ENCODE measurements at regions not wholly inside any gene's neighbourhood (a gene's known extent, or its start where the extent isn't known, plus 50 kb on each side); places are given as distances from the start of the nearest gene placed in this dataset.

DNA sequence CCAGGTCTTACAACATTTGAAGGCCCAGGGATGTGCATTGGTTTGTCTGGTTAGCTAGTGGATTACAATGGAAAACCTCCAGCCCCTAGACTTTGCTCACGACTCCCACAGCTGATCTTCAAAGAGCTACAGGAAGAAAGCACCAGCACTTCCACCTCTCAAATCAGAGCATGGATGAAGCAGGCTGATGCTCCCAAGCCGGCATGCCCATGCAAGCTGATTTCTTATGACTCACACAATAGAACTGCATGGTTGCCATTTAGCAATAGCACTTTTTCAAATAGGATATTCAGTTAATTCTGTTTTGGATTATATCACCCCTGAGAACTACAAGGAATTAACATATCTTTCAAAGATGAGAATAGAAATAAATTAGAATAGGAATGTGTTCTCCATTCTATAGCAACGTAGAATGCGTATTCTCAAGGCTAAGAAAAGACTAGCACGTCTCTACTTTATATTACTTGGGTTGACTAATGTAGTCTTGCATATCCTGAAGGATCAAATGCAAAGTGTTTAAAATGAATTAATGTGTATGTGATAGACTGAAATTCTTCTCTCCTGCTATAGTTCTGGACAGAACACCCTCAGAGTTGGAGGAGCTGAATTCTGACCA is 292.4 kb downstream of the TRIB2 start:
- TF ChIP-seq REPIN1 (CRISPR knock-in tag; IDR thresholded peaks at IDR 0.05; ENCODE audit: borderline replicate concordance, low read depth), result no peak
- TF ChIP-seq POLR2AphosphoS5 (IDR thresholded peaks at IDR 0.05; ENCODE audit: low read depth, low read length), result no peak
- no peak for TF ChIP-seq SMARCC2 (IDR thresholded peaks at IDR 0.05)
- no peak for TF ChIP-seq JUND (CRISPR knock-in tag; IDR thresholded peaks at IDR 0.05)
- TF ChIP-seq BORCS8-MEF2B (CRISPR knock-in tag; IDR thresholded peaks at IDR 0.05), result no peak
- TF ChIP-seq, protein P1, sequence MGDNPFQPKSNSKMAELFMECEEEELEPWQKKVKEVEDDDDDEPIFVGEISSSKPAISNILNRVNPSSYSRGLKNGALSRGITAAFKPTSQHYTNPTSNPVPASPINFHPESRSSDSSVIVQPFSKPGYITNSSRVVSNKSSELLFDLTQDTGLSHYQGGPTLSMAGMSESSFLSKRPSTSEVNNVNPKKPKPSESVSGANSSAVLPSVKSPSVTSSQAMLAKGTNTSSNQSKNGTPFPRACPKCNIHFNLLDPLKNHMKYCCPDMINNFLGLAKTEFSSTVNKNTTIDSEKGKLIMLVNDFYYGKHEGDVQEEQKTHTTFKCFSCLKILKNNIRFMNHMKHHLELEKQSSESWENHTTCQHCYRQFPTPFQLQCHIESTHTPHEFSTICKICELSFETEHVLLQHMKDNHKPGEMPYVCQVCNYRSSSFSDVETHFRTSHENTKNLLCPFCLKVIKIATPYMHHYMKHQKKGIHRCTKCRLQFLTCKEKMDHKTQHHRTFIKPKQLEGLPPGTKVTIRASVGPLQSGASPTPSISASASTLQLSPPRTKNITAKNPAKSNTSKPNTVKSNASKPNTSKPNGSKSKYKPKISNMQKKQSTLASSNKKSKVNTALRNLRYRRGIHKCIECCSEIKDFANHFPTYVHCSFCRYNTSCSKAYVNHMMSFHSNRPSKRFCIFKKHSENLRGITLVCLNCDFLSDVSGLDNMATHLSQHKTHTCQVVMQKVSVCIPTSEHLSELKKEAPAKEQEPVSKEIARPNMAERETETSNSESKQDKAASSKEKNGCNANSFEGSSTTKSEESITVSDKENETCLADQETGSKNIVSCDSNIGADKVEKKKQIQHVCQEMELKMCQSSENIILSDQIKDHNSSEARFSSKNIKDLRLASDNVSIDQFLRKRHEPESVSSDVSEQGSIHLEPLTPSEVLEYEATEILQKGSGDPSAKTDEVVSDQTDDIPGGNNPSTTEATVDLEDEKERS (CRISPR knock-in tag; IDR thresholded peaks at IDR 0.05), result no peak
- TF ChIP-seq, protein P2, sequence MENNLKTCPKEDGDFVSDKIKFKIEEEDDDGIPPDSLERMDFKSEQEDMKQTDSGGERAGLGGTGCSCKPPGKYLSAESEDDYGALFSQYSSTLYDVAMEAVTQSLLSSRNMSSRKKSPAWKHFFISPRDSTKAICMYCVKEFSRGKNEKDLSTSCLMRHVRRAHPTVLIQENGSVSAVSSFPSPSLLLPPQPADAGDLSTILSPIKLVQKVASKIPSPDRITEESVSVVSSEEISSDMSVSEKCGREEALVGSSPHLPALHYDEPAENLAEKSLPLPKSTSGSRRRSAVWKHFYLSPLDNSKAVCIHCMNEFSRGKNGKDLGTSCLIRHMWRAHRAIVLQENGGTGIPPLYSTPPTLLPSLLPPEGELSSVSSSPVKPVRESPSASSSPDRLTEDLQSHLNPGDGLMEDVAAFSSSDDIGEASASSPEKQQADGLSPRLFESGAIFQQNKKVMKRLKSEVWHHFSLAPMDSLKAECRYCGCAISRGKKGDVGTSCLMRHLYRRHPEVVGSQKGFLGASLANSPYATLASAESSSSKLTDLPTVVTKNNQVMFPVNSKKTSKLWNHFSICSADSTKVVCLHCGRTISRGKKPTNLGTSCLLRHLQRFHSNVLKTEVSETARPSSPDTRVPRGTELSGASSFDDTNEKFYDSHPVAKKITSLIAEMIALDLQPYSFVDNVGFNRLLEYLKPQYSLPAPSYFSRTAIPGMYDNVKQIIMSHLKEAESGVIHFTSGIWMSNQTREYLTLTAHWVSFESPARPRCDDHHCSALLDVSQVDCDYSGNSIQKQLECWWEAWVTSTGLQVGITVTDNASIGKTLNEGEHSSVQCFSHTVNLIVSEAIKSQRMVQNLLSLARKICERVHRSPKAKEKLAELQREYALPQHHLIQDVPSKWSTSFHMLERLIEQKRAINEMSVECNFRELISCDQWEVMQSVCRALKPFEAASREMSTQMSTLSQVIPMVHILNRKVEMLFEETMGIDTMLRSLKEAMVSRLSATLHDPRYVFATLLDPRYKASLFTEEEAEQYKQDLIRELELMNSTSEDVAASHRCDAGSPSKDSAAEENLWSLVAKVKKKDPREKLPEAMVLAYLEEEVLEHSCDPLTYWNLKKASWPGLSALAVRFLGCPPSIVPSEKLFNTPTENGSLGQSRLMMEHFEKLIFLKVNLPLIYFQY (CRISPR knock-in tag; IDR thresholded peaks at IDR 0.05; ENCODE audit: borderline replicate concordance), result no peak

Data from HepG2 (cell line).